HG03108 (cell line): ENCODE measurements at regions not wholly inside any gene's neighbourhood (a gene's known extent, or its start where the extent isn't known, plus 50 kb on each side); places are given as distances from the start of the nearest gene placed in this dataset.
"Not testable (repeated sequence)": the region's sequence is repeated elsewhere in the genome, so short reads cannot be mapped to it uniquely, and the experiment has no call there.

Experiments
- ATAC-seq: cut with Tn5 transposase; IDR thresholded peaks from one replicate; pipeline ENCODE4 v1.9.1; 2021; ENCODE audit warnings: moderate library complexity; ENCODE audit not compliant: unreplicated experiment

DNA sequence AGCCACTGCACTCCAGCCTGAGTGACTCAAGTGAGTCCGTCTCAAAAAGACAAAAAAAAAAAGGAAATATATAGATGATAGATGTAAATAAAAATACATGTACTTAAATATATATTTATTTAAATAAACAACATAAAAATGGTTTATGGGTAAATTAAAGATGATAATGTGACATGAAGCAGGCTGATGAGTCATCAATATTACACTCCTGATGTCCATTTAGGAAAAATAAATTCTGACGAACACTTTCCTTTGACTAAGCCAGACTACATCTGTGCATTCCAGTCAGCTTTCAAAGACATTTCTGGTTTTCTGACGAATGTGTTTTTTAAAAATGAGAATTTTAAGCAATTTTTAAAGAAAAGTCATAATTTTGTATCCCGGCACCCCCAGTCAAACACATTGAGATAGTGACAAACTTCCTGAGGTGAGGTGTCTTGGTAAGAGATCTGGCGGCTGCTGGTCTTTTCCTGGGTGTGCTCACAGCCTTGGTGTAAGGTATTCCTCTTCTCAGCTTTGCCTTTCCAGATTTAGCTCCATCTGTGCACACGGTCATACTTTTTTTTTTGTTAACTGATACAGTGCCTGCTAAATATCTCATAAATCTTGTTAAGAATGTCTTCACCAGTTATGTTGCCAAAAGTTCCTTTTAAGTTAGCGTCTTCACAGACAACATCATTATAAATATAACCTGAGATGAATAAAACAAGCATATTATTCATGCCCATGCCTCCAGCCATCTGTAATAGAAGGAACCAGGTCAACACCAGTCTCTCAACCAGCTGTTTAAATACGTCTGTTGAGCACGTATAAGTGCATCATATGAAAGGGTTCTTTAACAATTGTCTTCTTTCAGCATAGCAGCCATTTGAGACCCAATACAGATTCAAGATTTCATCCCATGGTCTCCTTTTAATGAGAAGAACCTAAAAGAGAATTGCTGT is 214.5 kb upstream of the PLD5 start:
- ATAC-seq = no peak

DNA sequence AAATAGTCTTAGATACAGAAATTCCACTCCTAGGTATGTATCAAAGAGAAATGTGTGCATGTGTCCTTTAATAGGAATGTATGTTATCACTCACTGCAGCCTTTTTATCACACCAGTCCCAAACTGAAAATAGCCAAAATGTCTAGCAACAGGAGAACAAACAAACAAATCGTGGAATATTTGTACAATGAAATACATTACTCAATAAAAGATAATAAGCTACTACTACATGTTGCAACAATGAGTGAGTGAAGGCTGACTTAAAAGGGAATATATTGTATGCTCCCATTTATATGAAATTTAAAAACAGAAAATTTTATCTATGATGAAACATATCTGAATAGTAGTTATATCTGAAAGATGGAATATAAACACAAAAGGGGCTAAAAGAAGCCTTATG is 212.1 kb upstream of the PLD5 start:
- ATAC-seq = no peak

- ATAC-seq = no peak
Measured at GRCh38 chr1:242735323-242735722, 210.8 kb upstream of the PLD5 start.

DNA sequence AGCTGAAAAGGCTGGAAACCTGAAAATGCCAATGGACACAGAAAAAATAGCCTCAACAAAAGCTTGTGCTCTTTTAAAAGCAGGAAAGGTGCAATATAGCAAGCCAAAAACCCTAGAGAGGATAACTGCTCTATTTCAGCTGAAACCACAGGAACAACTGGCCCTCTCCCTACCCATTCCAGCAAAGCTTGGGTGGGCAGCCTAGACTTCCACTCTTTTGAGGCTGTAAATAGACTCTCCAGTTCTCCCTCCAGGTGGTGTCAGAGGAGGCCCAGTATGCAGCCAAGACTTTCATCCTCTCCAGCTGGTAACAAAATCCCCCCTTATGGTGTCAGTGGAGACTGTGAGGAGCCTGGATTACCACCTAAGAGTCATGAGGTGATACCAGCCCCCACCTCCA is 206.9 kb upstream of the PLD5 start:
- no peak for ATAC-seq

GRCh38 chr1:242728696-242729095 is 204.2 kb upstream of the PLD5 start:
- no peak for ATAC-seq

GRCh38 chr1:242723044-242723716 is 198.7 kb upstream of the PLD5 start:
- no peak for ATAC-seq

- ATAC-seq = no peak
Measured at GRCh38 chr1:242718967-242719366, 194.5 kb upstream of the PLD5 start.

- ATAC-seq = no peak
Measured at GRCh38 chr1:242712248-242712647, 187.8 kb upstream of the PLD5 start.

GRCh38 chr1:242710847-242711246 is 186.3 kb upstream of the PLD5 start:
- no peak for ATAC-seq

GRCh38 chr1:242710286-242710685 is 185.8 kb upstream of the PLD5 start:
- ATAC-seq = no peak

- no peak for ATAC-seq
Measured at GRCh38 chr1:242703467-242703866, 179.0 kb upstream of the PLD5 start.

GRCh38 chr1:242692988-242693387 is 168.5 kb upstream of the PLD5 start:
- ATAC-seq = no peak

DNA sequence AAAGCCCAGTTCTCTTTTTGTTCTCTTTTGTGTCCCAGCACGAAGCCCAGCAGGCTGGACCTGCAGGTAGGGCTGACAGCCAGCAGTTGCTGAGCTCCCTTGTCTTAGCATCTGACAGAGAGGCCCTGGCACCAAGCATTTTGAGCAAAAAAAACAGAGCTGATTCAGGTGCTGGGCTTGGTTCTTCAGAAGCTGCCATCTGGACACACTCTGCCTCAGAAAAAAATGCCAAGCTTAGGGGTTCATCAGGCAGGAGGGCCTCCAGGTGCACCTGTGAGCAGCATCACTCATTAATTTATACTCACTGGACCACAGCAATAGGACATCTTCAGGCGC is 167.1 kb upstream of the PLD5 start:
- no peak for ATAC-seq

- no peak for ATAC-seq
Measured at GRCh38 chr1:242690849-242691609, 166.5 kb upstream of the PLD5 start.

GRCh38 chr1:242689378-242689777 is 164.9 kb upstream of the PLD5 start:
- ATAC-seq = no peak

DNA sequence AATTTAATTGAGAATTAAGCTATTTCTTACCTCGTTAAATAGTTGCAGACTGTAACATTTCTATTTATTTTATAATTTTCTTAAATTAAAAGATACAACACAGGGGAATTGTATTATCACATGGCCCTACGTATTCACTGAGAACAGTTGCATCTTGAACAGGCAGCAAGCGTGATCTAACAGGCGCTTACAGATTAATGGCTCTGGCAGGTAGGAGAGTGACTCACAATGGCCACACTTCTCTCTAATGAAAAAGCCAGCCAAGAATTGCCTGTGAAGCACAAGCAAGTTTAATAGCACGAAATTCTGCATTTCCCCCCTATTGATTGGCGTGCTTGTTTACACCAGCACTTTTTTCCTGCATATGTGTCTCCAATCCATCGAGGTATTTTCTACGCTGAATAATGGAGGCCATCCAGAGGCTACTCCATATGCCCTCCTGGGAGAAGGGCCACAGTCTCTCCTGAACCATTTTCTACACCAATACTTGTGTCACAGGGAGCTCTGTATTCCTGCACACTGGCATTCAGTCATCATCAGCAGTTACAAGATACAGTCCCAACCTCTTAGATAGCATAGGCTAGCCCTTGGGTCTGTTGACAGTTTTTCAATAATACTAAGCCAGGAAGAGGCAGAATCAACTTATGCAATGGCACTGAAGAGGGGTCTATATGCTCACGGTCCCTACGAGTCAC is 150.6 kb upstream of the PLD5 start:
- ATAC-seq = no peak

GRCh38 chr1:242673652-242674051 is 149.2 kb upstream of the PLD5 start:
- no peak for ATAC-seq

DNA sequence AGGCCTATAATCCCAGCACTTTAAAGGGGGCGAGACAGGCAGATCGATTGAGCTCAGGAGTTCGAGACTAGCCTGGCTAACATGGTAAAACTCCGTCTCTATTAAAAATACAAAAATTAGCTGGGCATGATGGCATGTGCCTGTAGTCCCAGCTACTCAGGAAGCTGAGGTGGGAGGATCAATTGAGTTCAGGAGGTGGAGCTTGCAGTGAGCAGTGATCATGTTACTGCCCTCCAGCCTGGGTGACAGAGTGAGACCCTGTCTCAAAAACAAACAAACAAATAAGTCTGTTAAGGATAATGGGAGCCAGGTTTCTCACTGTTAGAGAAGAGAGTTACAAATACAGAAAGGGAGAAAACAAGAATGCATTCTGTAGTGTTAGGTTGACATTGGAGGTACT is 148.7 kb upstream of the PLD5 start:
- not testable (repeated sequence) for ATAC-seq

- no peak for ATAC-seq
Measured at GRCh38 chr1:242670019-242670418, 145.5 kb upstream of the PLD5 start.

DNA sequence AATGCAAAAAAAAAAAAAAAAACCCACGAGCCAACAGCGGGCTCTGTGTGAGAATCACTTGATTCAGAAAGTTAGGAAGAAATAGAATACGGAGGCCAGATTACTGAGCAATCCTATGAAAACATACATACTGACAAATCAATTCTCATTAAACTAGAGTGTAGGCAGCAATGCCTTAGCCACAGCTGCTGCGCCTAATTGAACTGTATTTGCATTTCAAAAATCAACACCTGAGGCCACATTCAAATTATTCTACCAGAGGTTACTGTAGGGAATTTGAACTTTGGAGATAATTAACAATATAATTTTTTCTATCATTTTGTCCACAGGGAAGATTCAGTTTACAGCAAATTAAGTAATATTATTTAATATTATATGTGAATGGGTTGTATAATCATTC is 138.4 kb upstream of the PLD5 start:
- ATAC-seq = no peak

- ATAC-seq = not testable (repeated sequence)
Measured at GRCh38 chr1:242653772-242654171, 129.3 kb upstream of the PLD5 start.
